Cardiac fibroblast (primary cell): ENCODE measurements at regions not wholly inside any gene's neighbourhood (a gene's known extent, or its start where the extent isn't known, plus 50 kb on each side); places are given as distances from the start of the nearest gene placed in this dataset.

Source experiments
- DNase-seq, 2 donors: peaks; one replicate each; pipeline versions ENCODE4 v3.0.0 to v3.0.0-alpha.2; 2010; ENCODE audit warnings: low read depth in 2 of 2
- H3K4me3 ChIP-seq, 2 donors: replicated peaks in 1 of 2; 1 replicate in 1 of 2; 2 replicates in 1 of 2; pipeline ENCODE4 v1.5.1; 2011; ENCODE audit warnings: low read depth in 2 of 2, low read length in 2 of 2, mild to moderate bottlenecking in 2 of 2, moderate library complexity in 1 of 2
- CTCF ChIP-seq: IDR thresholded peaks from one replicate; pipeline ENCODE4 v1.5.1; 2011; ENCODE audit warnings: low read depth, mild to moderate bottlenecking, low read length, inconsistent platforms

- no peak overlapping the region for H3K4me3 ChIP-seq
- no peak for TF ChIP-seq CTCF
- no peak for DNase-seq
Measured at GRCh38 chr11:113540416-113541330, 65.5 kb upstream of the DRD2 start.

DNA sequence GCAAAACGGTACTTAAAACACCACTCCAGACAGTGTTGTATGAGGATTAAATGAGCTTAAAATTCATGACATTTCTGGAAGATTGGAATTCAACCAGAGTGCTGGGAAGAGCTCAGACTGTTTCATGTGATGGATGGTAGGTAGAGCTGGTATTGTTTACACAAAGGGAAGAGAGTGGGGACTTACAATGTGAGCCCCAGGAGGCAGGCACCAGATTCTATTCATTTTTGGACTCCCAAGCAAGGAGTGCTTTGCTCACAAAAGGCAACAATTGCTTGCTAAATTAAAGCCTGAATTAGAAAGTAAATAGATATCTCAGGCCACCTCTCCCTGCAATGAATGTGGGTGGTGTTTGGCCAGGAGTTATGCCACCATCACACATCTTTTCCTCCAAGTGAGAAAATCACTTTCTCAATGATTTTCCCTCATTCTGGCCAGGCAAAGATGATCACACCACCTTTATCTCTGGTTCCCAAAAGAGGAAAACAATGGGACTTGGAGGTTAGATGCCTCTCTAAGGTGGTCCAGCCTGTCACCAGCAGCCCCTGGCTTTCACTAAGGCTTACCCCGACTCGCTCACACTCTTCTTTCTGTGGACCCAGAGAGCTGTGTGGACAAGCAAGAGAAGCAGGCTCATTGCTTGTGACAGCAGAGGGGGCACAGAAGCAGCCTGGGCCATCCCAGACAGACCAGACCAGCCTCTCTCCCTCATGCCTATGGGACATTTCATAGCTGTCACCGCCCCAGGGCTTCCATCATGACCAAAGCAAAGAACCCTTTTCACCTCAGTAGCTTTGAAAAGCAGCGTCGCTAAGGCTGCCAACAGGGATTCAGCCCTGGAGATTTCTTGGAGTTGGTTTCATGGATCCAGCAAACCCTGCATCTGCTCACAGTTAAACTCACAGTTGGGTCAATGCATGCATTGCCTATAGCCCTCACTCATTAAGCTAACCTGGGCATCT, 63.5 kb upstream of the DRD2 start:
- no peak for TF ChIP-seq CTCF
- no peak for DNase-seq
- no peak overlapping the region for H3K4me3 ChIP-seq

DNA sequence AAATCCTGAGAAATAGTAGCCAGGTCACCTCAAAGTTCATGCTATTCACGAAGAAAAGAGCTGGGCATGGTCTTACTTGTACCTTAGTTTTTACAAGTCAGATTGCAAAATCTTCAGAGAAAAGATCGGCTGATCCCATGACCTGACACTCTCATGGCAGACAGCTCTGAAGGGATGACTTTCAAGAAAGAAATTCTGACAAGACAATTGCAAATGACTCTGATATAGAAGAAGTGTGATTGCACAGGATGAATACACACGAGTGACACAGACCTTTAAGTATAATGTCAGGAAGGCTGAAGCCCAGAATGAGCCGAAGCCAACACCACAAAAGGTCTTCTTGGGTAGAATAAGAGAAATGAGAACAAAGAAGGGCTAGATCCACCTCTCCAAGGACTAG, 59.4 kb upstream of the DRD2 start:
- H3K4me3 ChIP-seq, result no peak overlapping the region
- no peak for TF ChIP-seq CTCF
- no peak for DNase-seq

- TF ChIP-seq CTCF, result no peak
- no peak for DNase-seq
- no peak overlapping the region for H3K4me3 ChIP-seq
Measured at GRCh38 chr11:113533425-113533698, 58.2 kb upstream of the DRD2 start.

- peak; percentile 85 to 86 for DNase-seq
- no peak overlapping the region for H3K4me3 ChIP-seq
- peak; percentile 94 for TF ChIP-seq CTCF
Measured at GRCh38 chr11:113532697-113533424, 57.7 kb upstream of the DRD2 start.
